ENCODE measurements at regions not wholly inside any gene's neighbourhood (a gene's known extent, or its start where the extent isn't known, plus 50 kb on each side); places are given as distances from the start of the nearest gene placed in this dataset.

- TF ChIP-seq CTCF (IDR thresholded peaks at IDR 0.05; ENCODE audit: insufficient read depth, low read depth, low read length) (no peak), EZH2 (IDR thresholded peaks at IDR 0.05; ENCODE audit: insufficient read depth, low read length) (no peak)
These were observed 208.4 kb downstream of the OMA1 start for GRCh38 chr1:58338081-58338480.

Measured in astrocyte (in vitro differentiated cells and primary cell).